ENCODE measurements at regions not wholly inside any gene's neighbourhood (a gene's known extent, or its start where the extent isn't known, plus 50 kb on each side); places are given as distances from the start of the nearest gene placed in this dataset.

GRCh38 chr12:132391326-132392041, 62.1 kb upstream of the GALNT9 start:
- TF ChIP-seq, protein P1, sequence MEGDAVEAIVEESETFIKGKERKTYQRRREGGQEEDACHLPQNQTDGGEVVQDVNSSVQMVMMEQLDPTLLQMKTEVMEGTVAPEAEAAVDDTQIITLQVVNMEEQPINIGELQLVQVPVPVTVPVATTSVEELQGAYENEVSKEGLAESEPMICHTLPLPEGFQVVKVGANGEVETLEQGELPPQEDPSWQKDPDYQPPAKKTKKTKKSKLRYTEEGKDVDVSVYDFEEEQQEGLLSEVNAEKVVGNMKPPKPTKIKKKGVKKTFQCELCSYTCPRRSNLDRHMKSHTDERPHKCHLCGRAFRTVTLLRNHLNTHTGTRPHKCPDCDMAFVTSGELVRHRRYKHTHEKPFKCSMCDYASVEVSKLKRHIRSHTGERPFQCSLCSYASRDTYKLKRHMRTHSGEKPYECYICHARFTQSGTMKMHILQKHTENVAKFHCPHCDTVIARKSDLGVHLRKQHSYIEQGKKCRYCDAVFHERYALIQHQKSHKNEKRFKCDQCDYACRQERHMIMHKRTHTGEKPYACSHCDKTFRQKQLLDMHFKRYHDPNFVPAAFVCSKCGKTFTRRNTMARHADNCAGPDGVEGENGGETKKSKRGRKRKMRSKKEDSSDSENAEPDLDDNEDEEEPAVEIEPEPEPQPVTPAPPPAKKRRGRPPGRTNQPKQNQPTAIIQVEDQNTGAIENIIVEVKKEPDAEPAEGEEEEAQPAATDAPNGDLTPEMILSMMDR (IDR thresholded peaks at IDR 0.05): no peak
- no peak for TF ChIP-seq POLR2AphosphoS5 (IDR thresholded peaks at IDR 0.05)
